ENCODE measurements at regions not wholly inside any gene's neighbourhood (a gene's known extent, or its start where the extent isn't known, plus 50 kb on each side); places are given as distances from the start of the nearest gene placed in this dataset.
"Not testable (repeated sequence)": the region's sequence is repeated elsewhere in the genome, so short reads cannot be mapped to it uniquely, and the experiment has no call there.

DNA sequence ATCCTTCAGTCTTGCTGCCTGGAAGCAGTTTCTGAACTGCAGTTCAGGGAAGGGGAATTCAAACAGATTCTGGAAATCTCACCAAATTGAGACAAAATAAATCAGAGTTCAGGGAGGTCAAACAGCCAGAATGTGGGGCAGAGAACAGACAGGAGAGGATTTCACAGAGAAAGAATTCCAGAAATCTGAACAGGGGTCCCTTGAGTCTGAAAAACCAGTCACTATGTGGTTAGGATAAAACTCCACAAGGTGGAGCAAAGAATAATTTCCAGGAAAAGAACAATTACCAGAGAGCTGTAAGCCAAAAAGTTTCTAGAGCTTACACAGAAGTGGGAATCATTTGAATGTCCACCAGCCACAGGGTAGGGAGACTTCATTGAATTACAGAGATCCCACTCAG, 84.7 kb downstream of the URB2 start:
- no peak for DNase-seq (ENCODE audit: low spot score)

GRCh38 chr1:229714306-229714705, 88.3 kb downstream of the URB2 start:
- no peak for DNase-seq (ENCODE audit: low spot score)

DNA sequence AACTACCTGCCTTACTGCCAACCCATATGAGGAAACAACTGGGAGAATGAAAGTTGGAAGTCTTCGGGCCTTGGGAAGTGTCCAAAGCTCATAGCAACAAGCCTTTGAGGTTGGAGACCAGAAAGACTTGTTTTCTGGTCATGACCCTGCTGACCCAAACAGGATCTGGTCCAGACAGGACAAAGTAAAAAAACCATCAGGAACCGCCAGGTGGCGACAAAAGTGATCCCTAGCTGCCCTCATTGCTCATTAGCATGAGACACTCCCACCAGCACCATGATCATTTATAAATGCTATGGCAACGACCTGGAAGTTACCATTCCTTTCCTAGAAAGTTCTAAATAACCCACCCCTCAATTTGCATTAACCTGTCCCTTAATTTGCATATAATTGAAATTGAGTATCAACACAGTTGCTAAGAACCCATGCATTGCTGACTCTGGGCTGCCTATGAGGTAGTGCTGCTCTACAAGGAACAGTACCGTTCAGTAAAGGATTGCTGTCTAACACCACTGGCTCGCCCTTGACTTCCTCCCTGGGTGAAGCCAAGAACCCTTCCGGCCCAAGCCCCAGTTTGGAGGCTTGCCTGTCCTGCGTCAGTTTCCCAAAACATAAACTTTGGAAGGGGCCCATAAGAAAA, 89.0 kb downstream of the URB2 start:
- DNase-seq (ENCODE audit: low spot score): peak; percentile 35

- no peak for DNase-seq (ENCODE audit: low spot score)
Observed at GRCh38 chr1:229716069-229716468, 90.0 kb downstream of the URB2 start.

- DNase-seq (ENCODE audit: low spot score): no peak
Observed at GRCh38 chr1:229716704-229717103, 90.7 kb downstream of the URB2 start.

DNA sequence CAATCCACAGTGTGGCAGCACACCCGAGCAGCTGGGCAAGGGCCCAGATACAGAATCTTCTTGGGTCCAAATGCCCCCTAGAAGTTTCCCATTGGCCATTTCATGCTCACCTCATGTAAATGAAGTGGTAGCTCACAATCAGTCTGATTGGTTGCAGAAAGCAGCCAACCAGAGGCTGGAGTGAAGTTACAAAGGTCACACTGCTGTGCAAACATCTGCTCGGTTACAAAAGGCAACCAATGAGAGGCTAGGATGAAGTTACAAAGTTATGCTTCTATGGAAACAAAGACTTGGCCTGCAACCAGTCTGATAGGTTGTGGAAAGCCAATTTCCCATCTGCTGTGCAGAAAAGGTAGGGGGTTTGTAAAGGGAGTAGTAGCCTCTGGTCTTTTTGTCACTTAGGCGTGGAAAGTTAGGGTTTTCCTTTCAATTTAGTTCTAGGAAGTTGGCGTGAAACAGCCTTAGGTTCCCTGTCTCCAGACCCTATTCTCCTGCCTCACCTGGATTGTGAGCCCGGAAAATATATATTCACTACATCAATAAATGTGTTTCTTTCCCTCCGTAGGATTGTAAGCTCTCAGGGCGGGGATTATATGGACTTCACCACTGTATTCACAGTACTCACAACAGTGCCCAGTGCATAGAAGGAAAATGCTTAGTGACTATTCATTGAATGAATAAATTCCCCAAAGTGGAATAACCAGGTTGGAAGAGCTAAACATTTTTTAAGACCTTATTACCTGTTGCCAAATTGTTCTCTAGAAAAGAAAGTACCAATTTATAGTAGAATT, 91.9 kb downstream of the URB2 start:
- no peak for DNase-seq (ENCODE audit: low spot score)

- no peak for DNase-seq (ENCODE audit: low spot score)
Observed at GRCh38 chr1:229726061-229726460, 100.0 kb downstream of the URB2 start.

DNA sequence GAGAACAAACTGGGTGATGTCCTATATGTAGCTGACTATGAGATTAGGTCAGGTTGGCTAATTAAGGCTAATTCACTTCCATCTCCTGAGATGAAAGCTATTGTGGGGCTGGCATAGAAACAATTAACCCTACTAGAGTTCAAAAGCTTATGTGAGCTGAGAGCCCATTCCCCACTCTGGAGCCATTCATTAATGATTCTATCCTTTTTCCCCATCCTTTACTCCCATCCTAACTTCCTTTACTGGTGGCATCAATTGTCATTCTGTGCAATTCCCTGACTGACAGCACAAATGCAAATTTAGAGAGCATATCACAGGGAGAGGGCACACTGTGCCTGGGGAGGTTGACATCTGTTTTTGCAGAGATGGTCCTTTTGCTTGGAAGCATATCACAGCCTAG, 103.9 kb downstream of the URB2 start:
- DNase-seq (ENCODE audit: low spot score): no peak

DNA sequence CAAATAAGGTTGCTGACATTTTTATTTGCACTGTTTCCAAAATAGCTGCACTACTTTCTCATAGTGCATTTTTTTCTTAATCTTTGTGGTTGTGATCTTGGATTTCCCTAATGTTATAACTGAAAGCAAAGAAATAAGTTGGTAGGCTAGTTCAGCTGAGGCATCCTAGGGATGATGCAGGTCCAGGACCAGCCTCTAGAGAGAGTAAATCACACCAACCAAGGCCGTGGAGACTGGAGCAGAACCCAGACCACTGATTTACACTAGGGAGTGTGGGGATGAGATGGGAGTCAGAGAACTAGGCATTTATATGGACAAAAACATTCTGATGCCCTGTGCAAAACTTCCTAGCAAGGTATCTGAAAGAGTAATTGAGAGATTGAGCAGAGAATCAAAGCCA, 104.5 kb downstream of the URB2 start:
- DNase-seq (ENCODE audit: low spot score): no peak

DNA sequence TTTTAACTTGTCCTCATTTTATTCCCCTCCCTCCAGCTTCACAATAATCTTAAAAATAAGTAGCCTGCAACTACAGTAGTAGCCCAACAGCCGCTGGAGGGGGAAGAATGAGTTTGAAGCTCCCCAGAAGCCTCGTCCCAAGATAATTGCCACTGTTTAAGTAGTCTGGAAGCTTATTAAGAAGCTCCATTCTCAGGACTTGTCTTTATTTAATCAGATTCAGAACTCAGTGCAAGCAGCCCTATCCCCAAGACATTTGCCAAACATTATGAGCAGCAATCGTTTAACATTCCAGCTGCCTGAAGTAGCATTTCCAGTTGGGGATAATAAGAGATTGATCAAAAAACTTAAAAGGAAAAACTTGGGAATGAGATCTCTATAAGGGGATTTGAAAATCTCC, 106.0 kb downstream of the URB2 start:
- DNase-seq (ENCODE audit: low spot score): no peak

DNA sequence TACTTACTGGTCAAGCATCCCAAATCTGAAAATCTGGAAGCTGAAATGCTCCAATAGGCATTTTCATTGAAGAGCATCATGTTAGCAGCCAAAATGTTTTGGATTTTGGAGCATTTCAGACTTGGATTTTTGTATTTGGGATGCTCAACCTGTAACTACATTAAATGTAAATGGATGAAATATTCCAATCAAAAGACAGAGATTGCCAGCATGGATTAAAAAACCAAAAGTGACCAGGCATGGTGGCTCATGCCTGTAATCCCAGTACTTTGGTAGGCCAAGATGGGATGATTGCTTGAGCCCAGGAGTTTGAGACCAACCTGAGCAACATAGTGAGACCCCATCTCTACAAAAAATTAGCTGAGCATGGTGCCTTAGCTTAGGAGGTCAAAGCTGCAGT, 110.3 kb downstream of the URB2 start:
- DNase-seq (ENCODE audit: low spot score): no peak

DNA sequence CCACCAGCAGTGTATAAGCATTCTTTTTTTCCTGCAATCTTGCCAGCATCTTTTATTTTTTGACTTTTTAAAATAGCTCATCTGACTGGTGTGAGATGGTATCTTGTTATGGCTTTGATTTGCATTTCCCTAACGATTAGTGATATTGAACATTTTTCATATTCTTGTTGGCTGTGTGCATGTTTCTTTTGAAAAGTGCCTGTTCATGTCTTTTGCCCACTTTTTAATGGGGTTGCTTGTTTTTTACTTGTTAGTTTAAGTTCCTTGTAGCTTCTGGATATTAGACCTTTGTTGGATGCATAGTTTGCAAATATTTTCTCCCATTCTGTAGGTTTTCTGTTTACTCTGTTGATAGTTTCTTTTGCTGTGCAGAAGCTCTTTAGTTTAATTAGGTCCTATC, 116.6 kb downstream of the URB2 start:
- not testable (repeated sequence) for DNase-seq (ENCODE audit: low spot score)

GRCh38 chr1:229749992-229750391, 123.9 kb downstream of the URB2 start:
- DNase-seq (ENCODE audit: low spot score): no peak

GRCh38 chr1:229751610-229752009, 125.6 kb downstream of the URB2 start:
- no peak for DNase-seq (ENCODE audit: low spot score)

- DNase-seq (ENCODE audit: low spot score): no peak
Observed at GRCh38 chr1:229752679-229753078, 126.6 kb downstream of the URB2 start.

DNA sequence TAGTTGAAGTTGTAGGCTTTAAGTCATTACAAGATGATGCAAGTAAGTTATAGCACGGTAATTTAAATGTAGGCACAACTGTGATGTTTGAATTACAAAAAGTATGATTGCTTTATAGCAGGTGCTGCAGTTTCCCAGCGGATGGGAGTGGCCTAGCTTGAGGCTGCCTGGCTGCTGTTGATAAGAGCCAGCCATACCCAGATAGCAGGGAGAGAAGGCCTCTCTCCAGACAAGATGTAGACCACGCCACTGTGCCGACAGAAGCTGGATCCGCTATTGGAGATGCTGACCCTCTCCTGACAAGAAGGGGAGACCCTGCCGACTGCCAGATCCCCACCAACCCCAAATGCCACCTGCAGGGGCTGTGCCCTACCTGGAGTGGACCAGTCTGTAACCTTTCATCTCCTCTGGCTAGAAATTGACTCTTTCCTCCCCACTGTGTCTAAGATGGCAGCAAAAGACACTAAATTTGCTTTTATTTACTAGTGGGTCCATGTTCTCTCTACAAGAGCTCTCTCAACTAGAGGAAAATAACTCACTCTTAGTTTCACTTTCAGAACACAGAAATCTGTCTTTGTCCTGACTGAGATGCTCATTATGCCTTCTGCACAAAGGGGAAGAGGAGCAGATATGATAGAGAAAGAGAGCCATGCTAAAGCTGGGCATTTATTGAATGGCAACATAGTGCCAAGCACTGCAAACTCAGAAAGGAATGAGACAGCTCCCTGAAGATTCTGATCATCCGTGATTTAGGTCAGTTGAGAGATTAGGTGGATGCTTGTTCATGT, 127.9 kb downstream of the URB2 start:
- no peak for DNase-seq (ENCODE audit: low spot score)

- DNase-seq (ENCODE audit: low spot score): no peak
Observed at GRCh38 chr1:229756666-229757065, 130.6 kb downstream of the URB2 start.

DNA sequence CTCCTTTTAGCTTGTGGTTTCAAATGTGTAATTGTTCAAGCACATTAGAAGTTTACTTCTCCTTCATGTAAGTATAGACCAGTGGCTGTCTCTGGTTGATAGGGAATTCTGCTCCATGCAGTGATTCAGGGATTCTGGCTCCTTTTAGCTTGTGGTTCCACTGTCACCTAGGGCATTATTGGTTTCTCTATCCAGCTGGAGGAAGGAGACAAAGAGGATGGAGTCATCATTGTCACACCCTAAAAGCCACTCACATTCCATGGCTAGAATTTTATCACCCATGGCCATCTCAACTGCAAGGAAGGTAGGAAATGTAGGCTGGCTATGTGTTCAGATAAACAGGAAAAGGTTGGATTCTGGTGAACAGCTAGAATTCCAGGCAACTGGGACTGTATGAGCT, 131.2 kb downstream of the URB2 start:
- DNase-seq (ENCODE audit: low spot score): no peak

DNA sequence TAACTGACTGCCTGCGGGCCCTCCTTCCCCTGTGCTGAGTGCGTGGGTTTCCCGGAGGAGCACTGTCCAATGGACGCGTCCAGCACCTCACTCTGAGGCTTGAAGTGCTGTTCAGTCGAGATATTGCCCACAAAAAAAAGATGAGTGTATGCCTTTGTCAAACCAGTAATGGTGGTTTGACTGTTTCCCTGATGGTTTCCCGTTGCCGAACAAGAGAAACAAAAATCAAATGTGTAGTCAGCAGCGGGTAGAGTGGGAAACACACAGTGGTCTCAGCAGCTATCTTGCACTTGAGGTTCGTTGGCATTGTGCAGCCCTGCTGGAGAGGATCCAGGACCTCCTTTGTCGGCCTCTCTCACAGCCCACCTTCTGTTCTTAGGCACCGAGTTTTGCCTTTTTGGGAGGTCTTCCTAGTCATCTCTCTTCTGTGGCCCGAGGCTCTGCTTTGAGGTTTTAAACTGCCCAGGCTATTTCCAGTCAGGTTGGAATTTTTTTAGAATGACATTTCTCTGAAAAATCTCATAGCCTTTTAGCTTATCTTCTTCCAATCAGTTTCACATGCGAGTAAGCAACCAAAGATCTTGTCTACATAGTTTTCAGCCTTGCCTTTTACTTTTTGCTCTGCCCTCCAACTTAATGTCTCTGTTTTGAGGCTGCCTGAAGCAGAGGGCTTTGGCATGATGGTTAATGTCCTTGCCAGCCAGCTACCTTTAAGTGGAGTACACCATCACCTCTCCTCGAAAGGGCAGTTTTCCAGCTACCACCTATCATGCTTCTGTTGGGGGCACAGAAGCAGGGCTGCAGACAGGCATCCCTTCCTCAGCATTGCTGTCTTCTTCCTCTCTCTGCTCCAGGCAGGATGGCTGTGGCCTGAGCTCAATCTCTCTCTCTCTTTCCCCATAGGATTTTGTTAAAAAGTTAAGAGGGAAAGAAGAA, 132.3 kb downstream of the URB2 start:
- no peak for DNase-seq (ENCODE audit: low spot score)

DNA sequence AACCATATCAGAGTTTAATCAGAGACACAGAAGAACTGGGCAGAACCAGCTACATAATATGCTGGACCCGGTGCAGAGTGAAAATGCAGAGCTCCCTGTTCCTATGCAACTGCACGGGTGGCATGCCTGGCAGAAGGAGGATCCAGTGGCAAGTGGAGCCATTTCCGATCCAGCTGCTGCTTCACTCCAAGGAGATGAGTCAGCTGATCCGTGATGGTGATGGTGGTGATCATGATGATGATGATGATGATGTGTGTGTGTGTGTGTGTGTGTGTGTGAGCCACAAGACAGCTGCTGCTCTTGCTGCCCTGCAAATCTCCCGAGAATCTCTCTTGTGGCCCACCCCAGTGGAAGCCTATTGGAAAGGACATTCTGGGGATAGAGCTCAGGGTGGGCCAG, 133.0 kb downstream of the URB2 start:
- DNase-seq (ENCODE audit: low spot score): no peak

- no peak for DNase-seq (ENCODE audit: low spot score)
Observed at GRCh38 chr1:229759586-229759985, 133.5 kb downstream of the URB2 start.
